DMS53 treated with DMSO at 0.1 percent for 48 hours (cell line): ENCODE measurements at regions not wholly inside any gene's neighbourhood (a gene's known extent, or its start where the extent isn't known, plus 50 kb on each side); places are given as distances from the start of the nearest gene placed in this dataset.
"Not testable (repeated sequence)": the region's sequence is repeated elsewhere in the genome, so short reads cannot be mapped to it uniquely, and the experiment has no call there.

Source experiments
- DNase-seq: peaks from one replicate; lab custom pipeline; 2025; ENCODE audit not compliant: unreplicated experiment; lab: John Stamatoyannopoulos, UW

- DNase-seq: no peak
These were observed 136.5 kb upstream of the GPR12 start for GRCh38 chr13:26896986-26897668.

- no peak for DNase-seq
These were observed 135.4 kb upstream of the GPR12 start for GRCh38 chr13:26895808-26896466.

GRCh38 chr13:26895081-26895807, 134.7 kb upstream of the GPR12 start:
- no peak for DNase-seq

DNA sequence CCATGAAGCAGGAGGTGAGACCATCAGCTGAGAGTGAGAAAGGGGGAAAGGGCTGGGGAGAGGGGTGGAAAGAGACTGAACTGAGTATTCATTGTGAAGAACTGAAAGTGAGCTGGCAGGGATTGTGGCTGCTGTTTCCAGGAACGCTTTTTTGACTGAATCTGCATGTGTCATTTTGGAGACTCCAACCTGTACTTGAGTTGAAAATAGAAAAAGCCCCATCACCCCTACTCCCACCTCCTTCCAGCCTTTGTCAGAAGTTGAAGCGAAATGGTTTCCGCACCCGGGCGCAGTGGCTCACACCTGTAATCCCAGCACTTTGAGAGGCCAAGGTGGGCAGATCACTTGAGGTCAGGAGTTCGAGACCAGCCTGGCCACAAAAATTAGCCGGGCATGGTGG, 128.0 kb upstream of the GPR12 start:
- DNase-seq: no peak

GRCh38 chr13:26887594-26887993, 127.0 kb upstream of the GPR12 start:
- DNase-seq: no peak

GRCh38 chr13:26883613-26884257, 123.1 kb upstream of the GPR12 start:
- no peak for DNase-seq

- DNase-seq: no peak
These were observed 122.1 kb upstream of the GPR12 start for GRCh38 chr13:26882731-26883130.

DNA sequence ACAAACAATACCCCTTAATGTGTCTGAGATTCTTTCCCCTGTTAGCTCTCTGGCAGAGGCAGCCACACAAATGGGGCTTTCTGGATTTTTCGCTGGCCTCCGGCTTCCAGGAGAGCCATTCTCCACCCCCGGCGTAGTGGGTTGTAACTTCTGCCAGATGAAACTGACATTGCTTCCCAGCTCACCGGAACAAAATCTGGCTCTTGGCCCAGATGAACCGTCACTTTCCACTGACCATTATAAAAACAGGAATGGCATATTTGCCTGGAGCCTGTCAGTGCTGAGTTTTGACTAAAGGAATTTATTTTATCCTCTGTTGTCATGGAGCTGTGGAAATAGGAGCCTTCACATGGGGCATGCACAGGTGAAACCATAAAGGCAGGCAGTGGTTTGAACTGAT, 120.6 kb upstream of the GPR12 start:
- peak; percentile 34 for DNase-seq

DNA sequence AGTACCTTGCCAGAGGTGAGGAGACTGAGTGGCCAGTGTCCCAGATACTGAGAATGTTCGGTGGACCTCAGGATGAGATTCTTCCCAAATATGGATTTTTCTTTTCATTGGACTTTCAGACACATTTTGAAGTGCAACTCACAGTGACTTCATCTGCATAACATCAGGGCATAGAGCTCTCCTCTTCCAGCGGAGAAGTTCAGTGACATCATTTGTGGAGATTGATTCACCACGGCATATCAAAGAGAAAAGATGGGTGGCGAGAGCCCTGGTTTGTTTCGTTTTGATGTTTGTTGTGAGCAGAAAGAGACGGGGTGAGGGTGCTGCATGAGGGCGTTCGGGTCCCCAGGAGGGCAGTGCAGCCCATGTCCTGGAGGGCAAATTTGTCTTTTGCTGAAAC, 120.1 kb upstream of the GPR12 start:
- DNase-seq: no peak

DNA sequence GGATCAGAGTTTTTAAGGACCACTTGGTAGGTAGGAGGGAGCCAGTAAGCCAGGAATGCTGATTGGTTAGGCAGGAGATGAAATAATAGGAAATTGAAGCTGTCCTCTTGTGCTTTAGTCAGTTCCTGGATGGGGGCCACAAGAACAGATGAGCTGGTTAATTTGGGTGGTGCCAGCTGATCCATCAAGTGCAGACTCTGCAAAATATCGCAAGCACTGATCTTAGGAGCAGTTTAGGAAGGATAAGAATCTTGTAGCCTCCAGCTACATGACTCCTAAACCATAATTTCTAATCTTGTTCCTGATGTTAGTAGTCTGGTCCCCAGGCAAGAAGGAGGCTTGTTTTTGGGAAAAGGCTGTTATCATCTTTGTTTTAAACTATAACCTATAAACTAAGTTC, 117.9 kb upstream of the GPR12 start:
- DNase-seq: no peak

GRCh38 chr13:26873386-26873698, 112.8 kb upstream of the GPR12 start:
- no peak for DNase-seq

DNA sequence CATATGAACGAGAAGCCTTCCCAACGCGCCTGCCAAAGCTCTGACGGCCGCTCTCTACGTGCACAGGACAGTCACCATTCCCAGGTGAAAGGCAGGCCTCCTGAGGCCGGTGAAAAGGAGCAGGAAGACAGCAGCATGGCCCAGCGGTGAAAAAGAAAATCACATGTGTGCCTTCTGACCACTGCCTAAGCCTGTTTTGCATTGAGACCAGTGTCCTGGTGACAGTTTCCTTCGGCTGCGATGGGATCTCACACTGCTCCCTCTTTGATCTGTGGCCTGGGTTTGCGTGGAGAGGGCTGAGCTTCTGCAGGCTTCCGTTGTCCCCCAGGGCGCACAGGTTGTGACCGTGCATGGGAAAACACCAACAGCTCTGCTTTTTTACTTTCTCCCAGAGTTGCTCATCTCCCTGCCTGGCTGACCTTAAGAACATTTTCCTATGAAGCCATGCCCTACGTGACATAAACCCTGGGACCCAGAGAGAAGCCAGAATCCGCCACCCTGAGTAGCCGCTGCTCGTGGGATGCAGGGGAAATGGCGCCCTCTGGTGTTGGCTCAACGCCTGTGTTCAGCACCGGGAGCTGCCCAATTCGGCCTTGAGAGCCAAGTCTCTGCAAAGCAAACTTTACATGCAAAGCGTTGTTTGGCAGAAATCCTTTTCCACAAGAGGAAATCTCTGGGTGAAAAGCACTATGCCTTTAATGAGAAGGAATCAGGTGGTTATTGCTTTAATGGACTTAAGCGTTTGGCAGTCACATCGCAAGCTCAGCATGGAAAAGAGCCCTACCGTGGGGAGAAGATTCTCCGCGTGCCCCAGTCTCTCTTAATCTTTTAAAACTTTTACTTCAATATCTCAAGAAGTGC, 112.2 kb upstream of the GPR12 start:
- DNase-seq: peak; percentile 50

DNA sequence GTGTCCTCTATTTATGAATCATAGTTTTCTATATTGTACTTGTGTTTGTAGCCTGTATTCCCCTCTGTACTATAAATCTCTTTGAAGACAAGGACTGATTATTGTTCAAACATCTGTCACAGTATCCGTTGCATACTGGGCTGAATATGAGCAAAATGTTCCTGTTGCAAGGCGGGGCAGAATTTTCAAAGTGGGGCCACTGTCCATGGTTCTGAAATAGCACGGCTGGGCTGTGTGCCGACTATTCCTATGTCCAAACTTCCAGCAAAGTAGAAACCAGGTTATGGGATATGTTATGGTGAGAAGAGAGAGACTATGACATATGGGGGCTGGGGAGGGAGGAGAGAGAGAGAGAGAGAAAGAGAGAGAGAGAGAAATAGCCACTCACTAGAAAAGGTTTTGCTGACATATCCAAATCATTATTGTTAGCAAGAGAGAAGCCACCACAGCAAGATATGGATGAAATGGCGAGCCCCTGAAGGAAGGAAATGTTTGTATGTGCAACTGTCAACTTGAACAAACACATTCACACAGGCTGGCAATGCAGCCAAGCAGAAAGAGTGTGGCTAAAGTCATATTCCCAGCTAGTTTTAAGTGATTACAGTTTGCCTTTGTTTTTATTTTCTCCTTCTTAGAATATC, 107.0 kb upstream of the GPR12 start:
- no peak for DNase-seq

DNA sequence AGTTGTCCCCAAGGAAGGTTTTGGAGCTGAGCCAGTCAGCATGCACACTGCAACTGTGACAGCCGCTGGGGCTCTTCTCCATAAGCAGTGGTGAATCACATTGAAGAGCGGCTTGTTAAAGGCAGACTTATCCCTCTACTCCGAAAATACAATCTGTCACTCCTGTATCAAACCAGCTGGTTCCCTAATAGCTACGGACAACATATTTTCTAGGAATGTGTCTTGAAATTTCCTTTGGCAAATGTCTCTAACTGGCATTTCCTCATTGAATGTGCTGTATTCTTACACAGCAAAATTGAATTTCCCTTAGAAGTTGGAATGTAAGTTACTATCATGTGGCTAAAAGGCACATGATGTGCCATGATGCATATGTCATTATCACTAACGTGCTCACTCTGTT, 104.0 kb upstream of the GPR12 start:
- DNase-seq: no peak

GRCh38 chr13:26861941-26862340, 101.4 kb upstream of the GPR12 start:
- DNase-seq: no peak

GRCh38 chr13:26855921-26856320, 95.3 kb upstream of the GPR12 start:
- DNase-seq: no peak

DNA sequence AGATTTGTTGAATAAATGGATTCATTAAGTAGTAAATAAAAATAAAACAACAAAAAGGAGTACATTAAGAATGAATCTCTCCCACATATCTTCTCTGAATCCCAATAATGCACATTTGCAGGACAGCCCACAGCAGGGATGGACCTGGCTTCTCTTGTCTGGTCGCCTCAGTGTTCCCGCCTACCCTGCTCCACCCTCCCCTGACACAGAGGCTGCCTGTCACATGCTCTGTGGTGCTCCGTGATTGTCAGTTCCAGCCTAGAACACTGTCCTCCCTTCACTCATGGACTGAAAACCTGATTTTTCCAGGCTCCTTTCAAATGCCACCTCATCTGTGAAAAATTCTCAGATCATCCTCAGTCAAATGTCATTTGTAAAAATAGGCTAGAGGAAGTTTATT, 94.5 kb upstream of the GPR12 start:
- DNase-seq: no peak

- DNase-seq: no peak
These were observed 92.7 kb upstream of the GPR12 start for GRCh38 chr13:26853323-26853722.

DNA sequence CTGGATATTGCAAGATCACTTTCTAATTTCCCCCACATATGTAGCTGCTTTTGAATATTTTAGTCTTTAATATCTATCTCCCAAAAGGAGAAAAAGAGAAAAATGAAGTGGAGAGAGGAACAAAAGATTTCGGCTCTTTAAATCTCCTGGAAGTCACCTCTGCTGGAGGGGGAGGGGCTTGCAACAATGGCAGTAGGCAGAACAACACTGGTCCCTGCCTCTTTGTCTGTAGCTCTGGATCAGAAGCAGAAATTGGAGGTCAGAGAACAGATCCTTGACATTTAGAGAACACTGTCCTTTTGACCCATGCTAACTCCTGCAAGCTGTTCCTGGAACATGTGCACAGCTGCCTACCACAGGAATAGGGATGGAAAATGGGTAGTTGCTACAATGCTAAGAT, 86.7 kb upstream of the GPR12 start:
- no peak for DNase-seq

DNA sequence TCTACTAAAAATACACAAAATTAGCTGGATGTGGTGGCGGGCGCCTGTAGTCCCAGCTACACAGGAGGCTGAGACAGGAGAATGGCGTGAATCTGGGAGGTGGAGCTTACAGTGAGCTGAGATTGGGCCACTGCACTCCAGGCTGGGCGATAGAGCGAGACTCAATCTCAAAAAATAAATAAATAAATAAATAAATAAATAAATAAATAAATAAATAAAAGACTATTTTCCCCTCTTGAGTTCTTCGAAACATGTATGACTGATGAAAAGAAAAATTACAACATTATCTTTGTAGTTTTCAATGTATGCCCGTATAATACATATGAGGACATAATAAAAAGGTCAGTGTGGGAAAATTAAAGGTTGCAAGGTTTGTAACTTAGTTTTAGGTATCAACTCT, 84.5 kb upstream of the GPR12 start:
- DNase-seq: not testable (repeated sequence)

GRCh38 chr13:26839682-26840081, 79.1 kb upstream of the GPR12 start:
- no peak for DNase-seq
